ENCODE measurements at regions not wholly inside any gene's neighbourhood (a gene's known extent, or its start where the extent isn't known, plus 50 kb on each side); places are given as distances from the start of the nearest gene placed in this dataset.

GRCh38 chr13:61727767-61728166 is 312.1 kb upstream of the PCDH20 start:
- TF ChIP-seq CTCF (conservative IDR thresholded peaks at IDR 0.05): no peak
- no peak overlapping the region for H2BK15ac ChIP-seq (ENCODE audit: low read depth, low read length)
- WGBS (ENCODE audit: extremely low coverage, insufficient read length, low lambda C conversion rate): no CpG with 5 or more reads among the region's 2 CpGs
- H3K56ac ChIP-seq (ENCODE audit: insufficient read length, low read depth, low read length): no peak overlapping the region
- H3K4me1 ChIP-seq (ENCODE audit: insufficient read depth, low read length): no peaks in the 10 kb centered on the region
- H3K9ac ChIP-seq (ENCODE audit: extremely low read depth, insufficient read length, low read length): no peak overlapping the region
- H4K5ac ChIP-seq (ENCODE audit: insufficient read length, low read depth, low read length): no peak overlapping the region
- H2BK12ac ChIP-seq (ENCODE audit: insufficient read length, low read depth, low read length): no peak overlapping the region
- no peak overlapping the region for H3K23ac ChIP-seq (ENCODE audit: insufficient read length, low read depth, low read length)
- no peak overlapping the region for H3K18ac ChIP-seq (ENCODE audit: insufficient read length, low read depth, low read length)
- H3K4me3 Mint-ChIP-seq: no peak overlapping the region
- no peak overlapping the region for H2AFZ ChIP-seq (ENCODE audit: low read length)
- H4K8ac ChIP-seq (replicated peaks; ENCODE audit: insufficient read length, low read depth, low read length): no peak overlapping the region
- no peak overlapping the region for H2BK120ac ChIP-seq (ENCODE audit: low read depth, low read length, poor library complexity, severe bottlenecking)
- no peak for DNase-seq
- H4K20me1 ChIP-seq (ENCODE audit: control insufficient read depth, insufficient read depth, insufficient read length): no peaks in the 10 kb centered on the region
- H3K4me2 ChIP-seq (ENCODE audit: insufficient read depth, insufficient read length, low read length): no peak overlapping the region
- no peaks in the 10 kb centered on the region for H3K27me3 ChIP-seq (ENCODE audit: insufficient read depth, low read length)
- H3K36me3 Mint-ChIP-seq (ENCODE audit: insufficient read depth in 1 of 3, low read depth in 3 of 3): no peaks in the 10 kb centered on the region
- no peak overlapping the region for H3T11ph ChIP-seq (ENCODE audit: low read length)
- no peak overlapping the region for H3K4ac ChIP-seq (ENCODE audit: low read depth, low read length)
- H3K9me3 Mint-ChIP-seq: no peaks in the 10 kb centered on the region
- H3K14ac ChIP-seq (ENCODE audit: insufficient read depth, low read length): no peak overlapping the region
- no peak overlapping the region for H3K27ac ChIP-seq (ENCODE audit: insufficient read length, low read depth, low read length)
- no peaks in the 10 kb centered on the region for H3K23me2 ChIP-seq (ENCODE audit: insufficient read length, low read depth, low read length, poor library complexity, severe bottlenecking)
- H3K79me2 ChIP-seq (ENCODE audit: insufficient read depth, low read length): no peaks in the 10 kb centered on the region
- H3K79me1 ChIP-seq (ENCODE audit: insufficient read depth, low read depth, low read length, poor library complexity, severe bottlenecking): no peaks in the 10 kb centered on the region
- H2AK5ac ChIP-seq (ENCODE audit: insufficient read length, low read length): no peak overlapping the region
- no peak overlapping the region for H4K91ac ChIP-seq (ENCODE audit: insufficient read length, low read depth, low read length)
- no peak overlapping the region for H3K27ac Mint-ChIP-seq
- no peaks in the 10 kb centered on the region for H3K27me3 Mint-ChIP-seq (ENCODE audit: low read depth)
- no peak overlapping the region for H2BK5ac ChIP-seq (ENCODE audit: insufficient read length, low read length)
- H2BK20ac ChIP-seq (ENCODE audit: low read depth, low read length, poor library complexity, severe bottlenecking): no peak overlapping the region
- H3K4me1 Mint-ChIP-seq: no peaks in the 10 kb centered on the region; a peak in 1 of 4 replicates
- H3K9me3 ChIP-seq (ENCODE audit: control insufficient read depth, low read depth, low read length): no peaks in the 10 kb centered on the region
